GM18873 (cell line): ENCODE measurements at regions not wholly inside any gene's neighbourhood (a gene's known extent, or its start where the extent isn't known, plus 50 kb on each side); places are given as distances from the start of the nearest gene placed in this dataset.
"Not testable (repeated sequence)": the region's sequence is repeated elsewhere in the genome, so short reads cannot be mapped to it uniquely, and the experiment has no call there.

ENCODE experiments used
- ATAC-seq: cut with Tn5 transposase; IDR thresholded peaks from one replicate; pipeline ENCODE4 v1.9.1; 2021; ENCODE audit warnings: mild to moderate bottlenecking, moderate library complexity, moderate number of reproducible peaks; ENCODE audit not compliant: unreplicated experiment, low FRiP score

DNA sequence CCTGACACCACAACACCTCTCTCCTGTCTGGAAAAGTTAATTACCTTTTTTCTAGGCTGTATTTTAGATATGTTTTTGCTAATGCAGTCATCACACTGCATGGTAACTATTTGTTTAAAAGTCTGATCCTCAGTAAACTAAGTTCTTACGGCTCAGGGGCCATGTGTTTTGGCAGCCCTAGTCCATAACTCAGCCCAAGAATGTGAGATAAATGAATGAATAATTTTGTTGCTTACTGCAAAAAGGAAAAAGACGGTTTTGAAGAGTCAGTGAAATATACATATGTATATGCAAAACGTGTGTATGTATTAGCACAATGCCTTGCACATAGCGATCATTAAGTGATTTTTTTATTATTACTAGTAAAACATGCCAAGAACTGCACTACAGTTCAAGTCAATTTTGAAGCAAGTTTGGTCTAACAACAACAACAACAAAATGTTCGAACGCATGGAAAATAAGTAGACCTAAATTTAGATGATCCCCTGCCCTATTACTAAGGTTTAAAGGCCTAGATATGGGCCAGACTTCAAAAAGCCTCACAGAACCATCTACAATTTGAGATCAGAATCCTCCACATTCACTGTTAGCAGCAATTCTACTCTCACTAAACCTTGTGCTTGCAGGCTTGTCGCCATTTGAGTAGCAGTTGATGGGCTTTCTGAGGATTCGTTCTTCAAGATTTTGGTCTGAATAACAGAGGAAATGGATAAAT, 140.0 kb downstream of the NDUFA12 start:
- ATAC-seq, result no peak

DNA sequence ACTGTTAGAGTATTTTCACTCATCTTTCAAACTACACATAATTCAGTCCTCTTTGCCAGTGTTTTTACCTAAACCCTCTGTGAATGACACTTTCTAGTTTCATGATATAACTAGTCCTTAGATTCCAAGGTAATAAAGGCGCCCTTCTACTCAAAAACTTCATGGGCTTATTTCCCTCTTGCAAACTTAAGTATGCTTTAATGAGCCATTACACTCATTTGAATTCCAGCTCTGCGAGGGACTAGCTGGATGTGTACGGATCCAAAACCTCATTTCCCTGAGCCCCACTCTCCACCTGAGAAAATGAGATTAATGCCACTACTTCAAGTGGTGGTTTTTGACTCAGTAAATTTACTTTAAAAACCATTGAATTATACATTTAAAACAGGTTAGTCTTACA, 141.1 kb downstream of the NDUFA12 start:
- no peak for ATAC-seq

DNA sequence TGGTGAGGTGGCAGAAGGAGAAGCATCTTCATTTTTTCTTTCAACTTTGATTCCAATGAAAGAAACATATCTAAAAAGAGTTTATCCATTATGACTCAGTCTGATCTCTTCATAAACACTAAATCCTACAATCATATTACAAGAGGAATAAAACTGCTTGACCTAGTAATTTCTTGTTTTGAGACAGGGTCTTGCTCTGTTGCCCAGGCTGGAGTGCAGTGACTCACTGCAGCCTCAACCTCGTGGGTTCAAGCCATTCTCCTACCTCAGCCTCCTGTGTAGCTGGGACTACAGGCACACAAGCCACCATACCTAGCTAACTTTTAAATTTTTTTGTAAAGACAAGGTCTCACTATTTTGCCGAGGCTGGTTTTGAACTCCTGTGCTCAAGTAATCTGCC, 147.2 kb downstream of the NDUFA12 start:
- ATAC-seq, result no peak

DNA sequence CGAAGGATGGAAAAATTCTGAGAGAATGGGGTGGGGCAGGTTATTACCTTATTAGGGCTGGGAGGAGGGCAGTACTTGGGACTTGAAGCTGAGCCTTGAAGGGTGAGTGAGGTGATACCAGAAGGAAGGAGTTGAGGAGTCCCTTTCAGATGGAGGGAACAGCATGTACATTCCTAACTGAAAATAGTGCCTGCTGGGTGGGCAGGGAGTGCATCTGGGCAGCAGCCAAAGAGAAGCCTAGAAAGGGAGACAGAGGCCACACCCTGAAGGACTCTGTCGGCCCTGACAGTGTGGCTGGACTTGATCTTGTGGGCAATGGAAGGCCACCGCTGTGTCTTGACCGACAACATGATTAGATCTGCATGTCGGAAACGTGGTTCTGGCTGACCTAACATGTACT, 147.6 kb downstream of the NDUFA12 start:
- ATAC-seq, result no peak

DNA sequence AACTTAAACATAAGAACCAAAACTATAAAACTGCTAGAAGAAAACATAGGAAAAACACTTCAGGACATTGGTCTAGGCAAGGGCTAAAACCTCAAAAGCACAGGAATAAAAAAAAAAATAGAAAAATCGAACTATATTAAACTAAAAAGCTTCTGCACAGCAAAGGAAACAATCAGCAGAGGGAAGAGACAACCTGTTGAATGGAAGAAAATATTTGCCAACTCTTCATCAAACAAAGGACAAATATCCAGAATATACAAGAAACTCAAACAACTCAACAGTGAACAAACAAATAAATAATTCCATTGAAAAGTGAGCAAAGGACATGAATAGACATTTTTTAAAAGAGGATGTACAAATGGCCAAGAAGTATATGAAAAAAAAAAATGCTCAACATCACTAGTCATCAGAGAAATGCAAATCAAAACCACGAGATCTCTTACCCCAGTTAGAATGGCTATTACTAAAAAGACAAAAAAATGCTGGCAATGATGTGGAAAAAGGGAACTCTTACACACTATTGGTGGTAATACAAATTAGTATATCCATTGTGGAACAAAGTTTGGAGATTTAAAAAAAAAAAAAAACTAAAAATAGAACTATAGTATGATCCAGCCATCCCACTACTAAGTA, 152.0 kb downstream of the NDUFA12 start:
- no peak for ATAC-seq

DNA sequence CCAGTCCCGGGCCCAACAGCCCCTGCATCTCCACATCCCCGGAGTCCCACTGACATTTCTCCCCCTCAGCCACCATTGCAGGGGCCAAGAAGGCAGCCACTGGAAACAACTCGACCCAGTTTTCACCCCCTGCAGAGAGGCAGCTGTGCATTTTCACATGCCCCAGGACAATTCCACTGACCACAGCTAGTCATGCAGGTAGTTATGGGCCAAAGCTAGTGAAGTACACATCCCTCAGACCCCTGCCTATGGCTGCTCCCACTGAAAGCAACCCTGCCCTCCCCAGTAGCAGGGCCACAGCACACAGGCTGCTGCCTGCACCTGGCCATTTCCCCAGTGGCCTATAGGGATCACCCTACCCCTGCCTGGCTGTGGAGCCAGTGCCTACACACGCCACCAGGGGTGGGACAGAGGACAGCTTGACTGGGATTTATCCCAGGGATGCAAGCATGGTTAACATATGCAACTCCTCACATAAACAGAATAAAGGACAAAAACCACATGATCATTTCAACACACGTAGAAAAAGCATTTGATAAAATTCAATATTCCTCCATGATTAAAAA, 154.0 kb downstream of the NDUFA12 start:
- no peak for ATAC-seq

DNA sequence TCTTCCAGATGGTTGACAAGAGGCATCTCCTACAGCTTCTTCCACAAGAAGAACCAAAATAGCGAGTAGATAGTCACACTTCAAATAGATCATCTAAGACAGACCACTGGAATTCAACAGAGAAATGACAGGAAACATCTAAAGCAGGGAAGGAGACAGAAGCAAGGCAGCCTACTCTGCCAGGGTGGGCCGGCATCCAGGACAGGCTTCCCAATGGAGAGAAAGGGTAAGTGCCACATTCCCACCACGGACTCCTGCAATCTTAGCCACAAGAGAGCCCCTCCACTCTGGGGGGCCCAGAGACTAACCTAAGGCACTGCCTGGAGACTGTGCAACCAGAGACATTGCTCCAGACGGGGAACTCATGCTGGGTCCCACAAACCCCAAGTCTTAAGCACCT, 154.5 kb downstream of the NDUFA12 start:
- ATAC-seq, result no peak

DNA sequence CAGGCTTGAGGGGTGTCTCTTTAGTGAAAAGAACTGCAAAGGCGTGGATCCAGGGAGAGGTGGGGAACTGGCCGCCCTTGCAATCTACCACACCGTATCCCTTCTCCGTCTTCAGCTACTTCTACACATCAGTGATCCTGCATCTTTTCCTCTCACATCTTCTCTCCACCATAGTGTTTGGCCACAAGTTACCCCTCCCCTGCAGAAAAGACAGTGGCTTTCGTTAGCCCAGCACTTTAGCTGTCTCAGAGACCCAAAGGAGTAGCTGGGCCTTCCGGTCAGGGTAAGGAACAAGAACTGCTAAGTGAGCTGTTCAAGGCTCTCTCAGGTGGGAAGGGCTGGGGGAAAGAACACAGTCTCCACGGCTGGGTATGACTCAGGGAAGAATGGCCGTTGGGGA, 158.4 kb downstream of the NDUFA12 start:
- no peak for ATAC-seq

DNA sequence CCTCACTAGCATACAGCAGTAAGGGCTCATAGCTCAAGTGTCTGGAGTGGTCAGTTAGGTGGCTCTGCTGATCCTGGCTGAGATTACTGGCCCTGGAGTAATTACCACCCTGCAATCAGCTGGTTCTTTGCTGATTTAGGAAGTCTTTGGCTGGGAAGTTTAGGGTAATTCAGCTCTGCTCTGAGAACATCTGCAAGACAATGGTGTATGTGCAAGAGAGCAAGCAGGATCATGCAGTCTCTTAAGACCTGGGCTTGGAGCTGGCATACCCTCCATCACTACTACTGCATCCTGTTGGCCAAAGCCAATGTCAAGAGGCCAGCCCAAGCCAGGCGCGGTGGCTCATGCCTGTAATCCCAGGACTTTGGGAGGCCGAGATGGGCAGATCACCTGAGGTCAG, 159.0 kb downstream of the NDUFA12 start:
- ATAC-seq, result no peak

DNA sequence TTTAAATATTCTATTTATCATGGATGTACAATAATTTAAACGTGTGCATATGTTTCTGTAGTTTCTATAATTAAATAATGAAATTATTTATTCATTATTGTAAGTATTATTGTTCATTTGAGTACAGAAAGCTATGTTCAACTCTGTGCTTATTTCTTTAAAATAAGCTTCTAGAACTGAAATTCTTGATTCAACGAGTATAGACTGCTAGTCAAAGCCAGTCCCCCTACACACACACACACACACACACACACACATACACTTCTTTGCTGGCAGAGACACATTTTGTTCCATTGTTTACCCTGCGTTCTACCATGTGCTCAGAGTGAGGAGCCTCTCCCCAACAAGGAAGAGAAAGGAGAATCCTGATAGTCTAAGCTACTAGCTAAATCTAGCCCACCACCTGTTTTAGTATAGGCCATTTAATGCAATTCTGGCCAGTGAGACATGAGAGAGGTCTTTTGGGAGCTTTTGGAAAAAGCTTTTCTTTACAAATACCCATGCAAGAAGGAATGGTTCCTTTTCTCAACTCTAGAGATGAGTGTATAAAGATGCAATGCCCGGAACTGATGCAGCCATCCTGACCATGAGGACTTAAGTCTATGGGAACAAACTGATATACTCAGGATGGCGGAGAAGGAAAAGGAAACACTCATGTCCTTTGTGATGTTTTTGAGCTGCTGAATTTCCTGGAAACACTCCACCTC, 161.4 kb downstream of the NDUFA12 start:
- ATAC-seq, result no peak

DNA sequence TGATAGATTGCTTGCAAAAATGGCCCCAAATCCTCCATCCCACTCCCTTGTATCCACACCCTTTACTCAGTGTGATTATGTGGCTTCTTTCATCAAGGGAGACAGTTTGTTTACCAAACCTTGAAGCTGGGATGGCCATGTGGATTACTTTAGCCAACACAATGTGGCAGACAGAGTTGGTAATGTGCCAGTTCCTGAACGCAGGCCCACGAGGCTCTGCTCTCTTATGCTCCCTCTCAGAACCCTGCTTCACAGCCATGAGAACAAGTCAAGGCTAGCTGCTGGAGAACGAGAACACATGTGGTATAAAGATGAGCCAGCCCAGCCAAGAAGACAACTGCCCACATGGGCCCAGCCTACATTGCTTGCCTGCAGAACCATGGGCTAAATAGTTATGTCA, 162.3 kb downstream of the NDUFA12 start:
- no peak for ATAC-seq

DNA sequence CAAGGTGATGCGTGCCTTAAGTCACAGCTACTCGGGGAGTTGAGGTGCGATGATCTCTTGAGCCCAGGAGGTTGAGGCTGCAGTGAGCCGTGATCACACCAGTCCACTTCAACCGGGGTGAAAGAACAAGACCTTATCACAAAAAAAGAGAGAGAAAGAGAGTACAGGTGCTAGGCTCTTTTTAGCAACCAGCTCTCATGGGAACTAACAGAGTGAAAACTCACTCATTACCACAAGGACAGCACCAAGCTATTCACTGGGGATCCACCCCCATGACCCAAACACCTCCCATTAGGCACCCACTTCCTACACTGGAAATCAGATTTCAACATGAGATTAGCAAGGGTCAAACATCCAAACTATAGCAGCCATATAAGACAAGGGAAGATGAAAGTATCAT, 164.2 kb downstream of the NDUFA12 start:
- ATAC-seq, result peak; percentile 54

DNA sequence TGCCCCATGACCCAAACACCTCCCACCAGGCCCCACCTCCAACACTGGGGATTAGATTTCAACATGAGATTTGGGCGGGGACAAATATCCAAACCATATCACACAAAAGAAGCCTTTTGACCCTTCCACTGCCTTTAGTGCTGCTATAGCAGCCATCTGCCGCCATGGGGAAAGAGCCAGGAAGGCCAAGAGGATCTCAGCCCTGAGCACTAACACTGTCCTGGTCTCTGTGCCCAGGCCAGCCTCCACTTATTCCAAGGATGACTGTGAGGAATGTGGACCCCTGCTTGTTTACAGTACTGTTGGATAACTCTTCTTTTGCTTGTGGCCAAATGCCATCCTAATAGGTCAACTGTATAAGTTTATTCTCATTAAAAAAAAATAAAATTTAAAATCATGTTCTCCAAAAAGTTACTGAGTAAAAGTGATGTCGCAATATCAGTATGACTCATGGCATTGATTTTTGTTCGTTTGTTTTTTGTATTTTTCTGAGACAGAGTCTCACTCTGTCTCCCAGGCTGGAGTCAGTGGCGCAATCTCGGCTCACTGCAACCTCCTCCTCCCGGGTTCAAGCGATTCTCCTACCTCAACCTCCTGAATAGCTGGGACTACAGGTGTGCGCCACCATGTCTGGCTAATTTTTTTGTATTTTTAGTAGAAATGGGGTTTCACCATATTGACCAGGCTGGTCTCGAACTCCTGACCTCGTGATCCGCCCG, 166.4 kb downstream of the NDUFA12 start:
- not testable (repeated sequence) for ATAC-seq

DNA sequence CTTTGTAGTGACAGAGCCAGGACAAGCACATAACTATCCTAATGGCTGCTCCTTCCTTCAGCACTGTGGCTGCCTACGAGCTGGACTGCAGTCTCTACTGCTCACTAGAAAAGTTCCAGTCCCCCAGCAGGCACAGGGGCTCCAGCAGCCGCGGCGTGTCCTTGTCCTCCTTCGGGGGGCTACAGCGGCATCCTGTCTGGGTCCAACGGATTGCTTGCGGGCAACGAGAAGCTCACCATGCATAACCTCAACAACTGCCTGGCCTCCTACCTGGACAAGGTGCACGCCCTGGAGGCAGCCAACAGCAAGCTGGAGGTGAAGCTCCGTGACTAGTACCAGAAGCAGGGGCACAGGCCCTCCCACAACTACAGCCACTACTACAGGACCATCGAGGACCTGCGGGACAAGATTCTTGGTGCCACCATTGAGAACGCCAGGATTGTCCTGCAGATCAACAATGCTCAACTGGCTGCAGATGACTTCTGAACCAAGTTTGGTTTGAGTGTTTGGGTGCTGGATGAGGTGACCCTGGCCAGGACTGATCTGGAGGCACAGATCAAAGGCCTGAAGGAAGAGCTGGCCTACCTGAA, 169.4 kb downstream of the NDUFA12 start:
- ATAC-seq, result no peak

DNA sequence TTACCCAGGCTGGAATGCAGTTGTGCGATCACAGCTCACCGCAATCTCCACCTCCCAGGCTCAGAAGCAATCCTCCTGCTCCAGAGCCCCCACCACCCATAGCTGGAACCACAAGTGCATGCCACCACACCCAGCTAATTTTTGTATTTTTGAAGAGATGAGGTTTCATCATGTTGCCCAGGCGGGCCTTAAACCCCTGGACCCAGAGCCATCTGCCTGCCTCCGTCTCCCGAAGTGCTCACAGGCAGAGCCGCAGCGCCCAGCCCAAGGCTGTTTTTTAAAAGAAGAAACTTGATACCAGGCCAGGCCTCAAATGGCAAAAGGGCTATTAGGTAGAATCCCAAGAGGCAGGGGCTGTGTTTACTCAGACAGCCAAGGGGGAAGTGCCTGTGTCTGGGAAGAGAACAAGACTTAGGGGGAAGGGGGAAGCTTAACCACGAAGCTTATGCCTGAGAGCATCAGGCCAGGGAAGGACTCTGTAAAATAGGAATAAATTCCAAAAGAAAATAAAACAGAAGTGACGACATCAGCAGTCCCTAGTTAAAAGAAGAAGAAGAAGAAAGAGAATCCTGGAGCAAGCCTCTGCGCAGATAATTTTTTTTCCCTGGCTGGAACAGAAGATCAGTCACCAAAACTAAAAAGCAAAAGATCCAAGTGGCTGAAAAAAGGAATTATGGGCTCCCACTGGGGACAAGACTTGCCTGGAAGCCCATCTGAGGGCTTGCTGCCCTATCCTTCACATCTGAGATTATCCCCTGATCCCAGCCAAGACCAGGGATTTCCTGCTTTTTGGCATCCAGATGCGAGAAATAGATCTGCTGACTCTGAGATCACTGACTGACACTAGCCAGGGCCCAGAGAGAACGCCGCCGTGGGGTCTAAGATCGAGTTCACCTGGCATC, 170.5 kb downstream of the NDUFA12 start:
- ATAC-seq, result no peak

DNA sequence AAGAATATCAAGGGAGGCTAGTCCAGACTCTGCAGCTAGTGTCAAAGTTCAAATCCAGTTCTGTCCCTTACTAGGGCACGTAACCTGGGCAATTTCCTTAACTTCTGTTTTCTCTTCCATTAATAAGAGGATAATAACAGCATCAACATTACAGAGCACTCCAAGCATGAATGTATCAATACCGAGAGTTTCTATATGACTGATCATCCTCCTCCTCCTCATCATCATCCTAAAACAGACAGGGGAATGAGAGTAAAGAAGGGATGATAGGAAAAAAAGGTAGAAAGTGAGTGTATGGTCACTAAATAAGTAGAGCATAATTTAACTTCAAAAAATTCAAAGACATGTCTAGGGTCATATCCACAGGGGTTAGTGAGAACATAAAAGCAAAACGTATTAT, 171.4 kb downstream of the NDUFA12 start:
- no peak for ATAC-seq

DNA sequence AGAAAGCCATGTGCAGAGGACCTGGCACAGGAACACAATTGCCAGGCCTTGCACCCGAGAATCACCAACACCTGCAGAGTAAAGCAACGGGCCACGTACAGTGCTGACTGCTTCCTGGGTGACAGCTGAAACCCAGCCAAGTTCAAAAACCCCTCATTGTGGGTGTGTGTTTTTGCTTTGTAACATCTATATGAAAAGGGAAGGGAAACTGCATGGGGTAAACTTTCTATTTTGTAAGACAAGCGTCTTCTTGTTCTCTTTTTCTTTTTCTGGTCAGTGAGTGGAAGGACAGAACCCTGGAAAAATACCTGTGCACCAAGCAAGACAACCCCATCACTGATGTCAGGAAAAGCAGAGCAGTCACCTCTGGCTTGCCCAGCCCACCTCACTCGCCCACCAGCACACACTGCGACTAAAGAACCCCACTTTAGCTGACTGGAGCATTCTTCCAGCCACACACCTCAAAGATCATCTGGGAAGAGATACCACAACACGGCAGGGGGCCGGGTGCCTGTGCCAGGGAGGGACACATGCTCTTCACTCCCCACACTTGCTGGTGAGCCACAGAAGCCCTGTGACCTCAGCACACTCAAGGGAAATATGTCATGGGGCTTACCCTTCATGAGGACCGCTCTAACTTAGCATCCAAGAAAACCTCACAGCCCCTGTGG, 172.3 kb downstream of the NDUFA12 start:
- peak; percentile 94 for ATAC-seq

DNA sequence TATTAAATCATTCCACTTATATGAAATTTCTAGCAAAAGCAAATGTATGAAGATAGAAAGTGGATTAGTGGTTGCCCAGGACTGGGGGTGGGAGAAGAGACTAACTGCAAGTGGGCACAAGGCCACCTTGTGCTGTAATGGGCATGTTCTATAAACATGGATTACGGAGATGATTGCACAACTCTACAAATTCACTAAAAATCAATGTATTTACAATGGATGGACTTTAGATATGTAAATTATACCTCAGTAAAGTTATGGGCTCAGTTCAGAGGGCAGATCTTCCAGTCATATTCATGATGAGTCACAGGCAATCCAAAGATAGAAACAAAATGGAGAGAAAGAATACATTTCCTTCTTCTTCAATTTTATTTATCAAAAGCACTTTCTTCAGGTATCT, 173.9 kb downstream of the NDUFA12 start:
- ATAC-seq, result no peak

DNA sequence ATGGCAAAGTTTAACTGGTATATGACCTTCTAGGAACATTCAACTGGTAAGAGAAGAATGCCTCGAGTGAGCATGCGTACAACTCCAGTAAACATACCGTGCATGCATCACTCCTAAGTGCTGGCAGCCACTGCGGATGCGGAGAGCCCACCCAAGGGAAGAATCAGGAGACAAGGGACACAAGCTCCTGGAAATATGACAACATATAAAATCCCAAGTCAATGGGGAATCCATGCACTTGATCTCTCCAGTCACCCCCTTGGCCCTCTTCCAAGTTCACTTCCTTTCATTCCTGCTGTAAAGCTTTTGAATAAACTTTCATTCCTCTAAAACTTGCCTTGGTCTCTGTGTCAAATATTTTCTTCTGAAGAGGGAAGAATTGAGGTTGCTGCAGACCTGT, 168.7 kb upstream of the TMCC3 start:
- ATAC-seq, result no peak
